Smooth muscle cell (in vitro differentiated cells): ENCODE measurements at regions not wholly inside any gene's neighbourhood (a gene's known extent, or its start where the extent isn't known, plus 50 kb on each side); places are given as distances from the start of the nearest gene placed in this dataset.
"Not testable (repeated sequence)": the region's sequence is repeated elsewhere in the genome, so short reads cannot be mapped to it uniquely, and the experiment has no call there.

Experiments
- DNase-seq: peaks from one replicate; lab custom pipeline; 2025; ENCODE audit not compliant: unreplicated experiment; lab: John Stamatoyannopoulos, UW
- H2AFZ ChIP-seq: fragments of 200-600 bp; sonication (generic); 2 replicates; pipeline ENCODE4 v1.6.0; 2016; ENCODE audit warnings: antibody characterized with exemption, low read depth, mild to moderate bottlenecking
- H3F3A ChIP-seq: fragments of 200-600 bp; sonication (generic); 2 replicates; pipeline ENCODE4 v1.6.0; 2017; ENCODE audit warnings: antibody characterized with exemption, low read depth
- H3K27ac ChIP-seq: fragments of 200-600 bp; sonication (generic); 2 replicates; pipeline ENCODE4 v1.5.1; 2016; ENCODE audit warnings: low read depth, mild to moderate bottlenecking
- H3K27me3 ChIP-seq: fragments of 200-600 bp; sonication (generic); 2 replicates; pipeline ENCODE4 v1.6.1; 2016; ENCODE audit warnings: low read depth, mild to moderate bottlenecking
- H3K36me3 ChIP-seq: fragments of 200-600 bp; sonication (generic); 2 replicates; pipeline ENCODE4 v1.5.1; 2016; ENCODE audit warnings: low read depth
- H3K4me1 ChIP-seq: fragments of 200-600 bp; sonication (generic); 2 replicates; pipeline ENCODE4 v1.5.1; 2016; ENCODE audit warnings: low read depth
- H3K4me2 ChIP-seq: fragments of 200-600 bp; sonication (generic); 2 replicates; pipeline ENCODE4 v1.6.0; 2016; ENCODE audit warnings: mild to moderate bottlenecking
- H3K4me3 ChIP-seq: fragments of 200-600 bp; sonication (generic); 2 replicates; pipeline ENCODE4 v1.5.1; 2016; ENCODE audit warnings: mild to moderate bottlenecking
- H3K79me2 ChIP-seq: fragments of 200-600 bp; sonication (generic); 2 replicates; pipeline ENCODE4 v1.6.0; 2016; ENCODE audit warnings: low read depth, mild to moderate bottlenecking
- H3K9ac ChIP-seq: fragments of 200-600 bp; sonication (generic); 2 replicates; pipeline ENCODE4 v1.6.0; 2016; ENCODE audit warnings: low read depth
- H3K9me3 ChIP-seq: fragments of 200-600 bp; sonication (generic); replicated peaks from 2 replicates; pipeline ENCODE4 v1.5.1; 2016; ENCODE audit warnings: low read depth
- H4K20me1 ChIP-seq: fragments of 200-600 bp; sonication (generic); 2 replicates; pipeline ENCODE4 v1.6.0; 2016; ENCODE audit warnings: low read depth
- WGBS: methylation state at CpG from one replicate; pipeline ENCODE4 v1.1.7; 2016; ENCODE audit warnings: low lambda C conversion rate; 5-methylcytosine and 5-hydroxymethylcytosine counted together
- TF ChIP-seq, protein P1 (sequence below): fragments of 200-600 bp; sonication (generic); IDR thresholded peaks from 2 replicates; pipeline ENCODE4 v1.5.1; 2017; ENCODE audit warnings: borderline replicate concordance, mild to moderate bottlenecking, antibody characterized with exemption; ENCODE audit not compliant: insufficient read depth, poor library complexity, severe bottlenecking

DNA sequence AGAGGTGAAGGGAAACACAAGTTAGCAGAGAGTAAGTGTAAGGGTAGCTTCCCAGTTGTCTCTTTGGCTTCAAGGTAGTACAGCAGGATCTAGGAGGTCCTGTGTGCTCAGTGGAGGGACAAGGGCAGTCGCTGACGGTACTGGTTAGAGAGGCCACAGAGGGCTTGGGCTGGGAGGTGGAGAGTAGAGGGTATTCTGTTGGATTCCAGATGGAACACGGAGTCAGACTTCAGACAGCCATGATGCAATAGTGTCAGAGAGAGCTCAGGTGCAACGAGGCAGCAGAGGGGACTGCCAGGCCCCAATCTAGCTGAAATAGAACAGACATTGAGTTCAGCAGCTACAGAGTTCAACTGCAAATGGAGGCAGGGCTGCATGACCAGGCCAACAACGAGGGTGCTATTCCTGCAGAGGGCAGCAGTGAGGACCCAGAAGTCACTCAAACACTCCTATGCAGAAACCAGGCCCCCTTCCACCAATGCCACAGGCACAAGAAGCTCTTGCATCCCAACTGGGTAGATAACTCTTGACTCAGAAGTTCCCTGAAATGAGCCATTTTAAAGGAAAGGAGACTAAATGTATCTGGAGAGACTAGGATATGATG is 325.0 kb upstream of the ESRRG start:
- H3K4me1 ChIP-seq = no peaks in the 10 kb centered on the region
- no peaks in the 10 kb centered on the region for H3K79me2 ChIP-seq
- H3K4me3 ChIP-seq = no peak overlapping the region
- H3K9ac ChIP-seq = no peak overlapping the region
- no peaks in the 10 kb centered on the region for H4K20me1 ChIP-seq
- 59% methylated on average over 5 of the region's 5 CpGs for WGBS
- H3K36me3 ChIP-seq = no peaks in the 10 kb centered on the region
- H3K9me3 ChIP-seq = no peaks in the 10 kb centered on the region
- H3K27ac ChIP-seq = no peak overlapping the region
- no peak overlapping the region for H3K4me2 ChIP-seq
- TF ChIP-seq, protein P1, sequence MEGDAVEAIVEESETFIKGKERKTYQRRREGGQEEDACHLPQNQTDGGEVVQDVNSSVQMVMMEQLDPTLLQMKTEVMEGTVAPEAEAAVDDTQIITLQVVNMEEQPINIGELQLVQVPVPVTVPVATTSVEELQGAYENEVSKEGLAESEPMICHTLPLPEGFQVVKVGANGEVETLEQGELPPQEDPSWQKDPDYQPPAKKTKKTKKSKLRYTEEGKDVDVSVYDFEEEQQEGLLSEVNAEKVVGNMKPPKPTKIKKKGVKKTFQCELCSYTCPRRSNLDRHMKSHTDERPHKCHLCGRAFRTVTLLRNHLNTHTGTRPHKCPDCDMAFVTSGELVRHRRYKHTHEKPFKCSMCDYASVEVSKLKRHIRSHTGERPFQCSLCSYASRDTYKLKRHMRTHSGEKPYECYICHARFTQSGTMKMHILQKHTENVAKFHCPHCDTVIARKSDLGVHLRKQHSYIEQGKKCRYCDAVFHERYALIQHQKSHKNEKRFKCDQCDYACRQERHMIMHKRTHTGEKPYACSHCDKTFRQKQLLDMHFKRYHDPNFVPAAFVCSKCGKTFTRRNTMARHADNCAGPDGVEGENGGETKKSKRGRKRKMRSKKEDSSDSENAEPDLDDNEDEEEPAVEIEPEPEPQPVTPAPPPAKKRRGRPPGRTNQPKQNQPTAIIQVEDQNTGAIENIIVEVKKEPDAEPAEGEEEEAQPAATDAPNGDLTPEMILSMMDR = no peak
- H2AFZ ChIP-seq = no peak overlapping the region
- DNase-seq = no peak
- no peaks in the 10 kb centered on the region for H3K27me3 ChIP-seq
- no peaks in the 10 kb centered on the region for H3F3A ChIP-seq

DNA sequence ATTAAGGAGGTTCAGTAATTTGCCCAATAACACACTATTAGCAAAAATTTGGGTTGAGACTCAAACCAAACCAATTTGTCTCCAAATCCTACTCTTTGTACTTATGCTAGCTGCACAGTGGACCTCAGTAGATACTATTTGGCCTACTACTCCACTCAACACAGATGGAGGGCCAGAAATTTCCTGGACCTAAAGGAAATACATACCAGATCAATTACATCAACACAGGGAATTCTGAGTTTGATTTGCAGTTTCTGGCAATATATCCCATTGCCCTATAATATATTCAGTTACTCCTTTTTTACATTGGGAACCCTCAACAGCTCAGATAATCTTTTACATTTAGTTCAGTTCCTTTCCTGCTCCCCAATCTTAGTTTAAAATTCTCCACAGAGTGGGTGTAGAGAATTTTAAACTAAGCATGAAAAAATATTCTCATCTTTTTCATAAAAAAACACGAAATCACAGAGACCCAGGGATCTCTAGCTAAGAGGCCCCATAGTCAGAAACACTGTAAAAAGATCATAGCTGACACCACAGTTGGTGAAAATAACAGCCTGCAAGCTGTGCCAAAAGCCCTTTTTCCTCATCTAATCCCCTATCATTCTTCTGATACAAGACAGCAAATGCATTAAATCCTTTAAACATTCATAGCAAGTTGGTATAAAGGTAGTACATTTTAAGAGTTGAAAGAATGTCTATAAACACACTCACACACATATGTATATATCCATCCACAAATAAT is 317.7 kb upstream of the ESRRG start:
- H3K27me3 ChIP-seq = no peaks in the 10 kb centered on the region
- H3K9me3 ChIP-seq = no peaks in the 10 kb centered on the region
- no peaks in the 10 kb centered on the region for H4K20me1 ChIP-seq
- WGBS = 79% methylated on average over 1 of the region's 1 CpG
- no peak overlapping the region for H3K27ac ChIP-seq
- H2AFZ ChIP-seq = no peak overlapping the region
- DNase-seq = no peak
- TF ChIP-seq, protein P1 = no peak
- H3F3A ChIP-seq = no peaks in the 10 kb centered on the region
- H3K4me1 ChIP-seq = no peaks in the 10 kb centered on the region
- H3K4me2 ChIP-seq = no peak overlapping the region
- H3K9ac ChIP-seq = no peak overlapping the region
- H3K4me3 ChIP-seq = no peak overlapping the region
- no peaks in the 10 kb centered on the region for H3K79me2 ChIP-seq
- H3K36me3 ChIP-seq = no peaks in the 10 kb centered on the region

DNA sequence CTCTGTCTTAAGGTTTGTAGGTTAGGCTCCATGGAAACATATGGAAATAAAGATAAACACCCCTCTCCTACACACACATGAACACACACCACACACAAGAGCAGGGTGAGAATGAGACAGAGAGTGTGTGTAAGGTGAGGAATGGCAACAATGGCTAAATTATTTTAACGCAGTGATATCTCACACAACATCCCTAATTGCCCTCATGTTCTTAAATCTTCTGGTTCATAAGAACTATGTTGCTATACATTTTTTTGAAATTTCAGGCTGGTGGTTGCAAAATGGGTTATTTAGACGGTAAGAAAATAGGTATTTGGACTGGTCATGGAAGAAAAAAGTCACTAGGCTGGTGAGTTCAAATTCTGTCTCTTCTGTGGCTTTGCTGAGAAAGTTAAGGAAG is 316.7 kb upstream of the ESRRG start:
- no peak overlapping the region for H3K4me3 ChIP-seq
- H3K4me2 ChIP-seq = no peak overlapping the region
- no peaks in the 10 kb centered on the region for H3K4me1 ChIP-seq
- 90% methylated on average over 2 of the region's 2 CpGs for WGBS
- H3K36me3 ChIP-seq = no peaks in the 10 kb centered on the region
- no peaks in the 10 kb centered on the region for H3K79me2 ChIP-seq
- no peaks in the 10 kb centered on the region for H3K9me3 ChIP-seq
- H2AFZ ChIP-seq = no peak overlapping the region
- no peak overlapping the region for H3K27ac ChIP-seq
- no peaks in the 10 kb centered on the region for H3F3A ChIP-seq
- no peak overlapping the region for H3K9ac ChIP-seq
- no peak for DNase-seq
- H4K20me1 ChIP-seq = no peaks in the 10 kb centered on the region
- no peaks in the 10 kb centered on the region for H3K27me3 ChIP-seq
- TF ChIP-seq, protein P1 = no peak

DNA sequence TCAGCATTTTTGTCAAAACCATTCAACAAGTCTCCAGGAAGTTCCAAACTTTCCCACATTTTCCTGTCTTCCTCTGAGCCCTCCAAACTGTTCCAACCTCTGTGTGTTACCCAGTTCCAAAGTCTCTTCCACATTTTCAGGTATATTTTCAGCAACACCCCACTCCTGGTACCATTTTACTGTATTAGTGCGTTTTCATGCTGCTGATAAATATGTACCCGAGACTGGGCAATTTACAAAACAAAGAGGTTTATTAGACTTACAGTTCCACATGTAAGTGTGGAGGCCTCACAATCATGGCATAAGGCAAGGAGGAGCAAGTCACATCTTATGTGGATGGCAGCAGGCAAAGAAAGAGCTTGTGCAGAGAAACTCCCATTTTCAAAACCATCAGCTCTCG is 315.9 kb upstream of the ESRRG start:
- WGBS = 76% methylated on average over 3 of the region's 3 CpGs
- not testable (repeated sequence) for H3K4me3 ChIP-seq, H2AFZ ChIP-seq, H3K27ac ChIP-seq, H4K20me1 ChIP-seq, DNase-seq, H3K79me2 ChIP-seq, H3K4me1 ChIP-seq, H3F3A ChIP-seq, H3K36me3 ChIP-seq, H3K4me2 ChIP-seq, H3K9ac ChIP-seq, H3K9me3 ChIP-seq, H3K27me3 ChIP-seq
